SIG-M5 treated with dmso at 0.1 percent for 504 hours (cell line): ENCODE measurements at regions not wholly inside any gene's neighbourhood (a gene's known extent, or its start where the extent isn't known, plus 50 kb on each side); places are given as distances from the start of the nearest gene placed in this dataset.

ENCODE experiments used
- DNase-seq: peaks from one replicate; lab custom pipeline; 2025; ENCODE audit not compliant: unreplicated experiment; lab: John Stamatoyannopoulos, UW

- no peak for DNase-seq
Observed at GRCh38 chr7:54955296-54955695, 63.5 kb upstream of the EGFR start.

- no peak for DNase-seq
Observed at GRCh38 chr7:54955696-54956420, 63.0 kb upstream of the EGFR start.

GRCh38 chr7:54956865-54957264 lies 62.0 kb upstream of the EGFR start:
- no peak for DNase-seq

DNA sequence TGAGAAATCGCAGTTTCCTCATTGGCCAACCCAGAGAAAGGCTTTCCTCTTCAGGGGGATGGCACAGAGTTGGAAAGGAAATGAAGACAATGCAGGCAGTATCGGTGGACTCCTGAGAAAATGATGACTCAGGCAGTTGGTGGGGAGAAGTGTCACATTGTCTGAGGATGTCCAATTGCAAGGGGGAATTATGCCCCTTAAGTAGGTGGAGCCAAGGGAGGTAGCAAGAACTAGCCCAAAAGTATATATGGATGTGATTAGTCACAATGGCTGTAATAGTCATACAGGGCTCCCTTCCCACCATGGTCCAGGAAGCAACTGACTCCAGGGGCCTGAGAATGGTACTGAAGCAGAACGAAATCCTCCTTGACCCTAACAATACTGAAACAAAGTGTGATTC lies 58.3 kb upstream of the EGFR start:
- DNase-seq = no peak

DNA sequence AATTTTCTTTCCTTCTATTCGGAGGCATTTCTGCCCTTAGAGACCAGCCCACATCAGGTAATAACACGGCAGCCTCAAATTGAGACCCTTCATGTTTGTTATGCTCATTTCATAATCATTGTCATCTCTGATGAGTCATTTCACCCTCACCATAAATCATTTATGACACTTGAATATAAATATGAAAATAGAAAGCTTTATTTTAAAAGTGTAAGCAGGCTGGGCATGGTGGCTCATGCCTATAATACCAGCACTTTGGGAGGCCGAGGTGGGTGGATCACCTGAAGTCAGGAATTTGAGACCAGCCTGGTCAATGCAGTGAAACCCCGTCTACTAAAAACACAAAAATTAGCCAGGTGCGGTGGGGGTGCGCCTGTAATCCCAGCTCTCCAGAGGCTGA lies 57.4 kb upstream of the EGFR start:
- DNase-seq = no peak

- no peak for DNase-seq
Observed at GRCh38 chr7:54963155-54963554, 55.7 kb upstream of the EGFR start.

DNA sequence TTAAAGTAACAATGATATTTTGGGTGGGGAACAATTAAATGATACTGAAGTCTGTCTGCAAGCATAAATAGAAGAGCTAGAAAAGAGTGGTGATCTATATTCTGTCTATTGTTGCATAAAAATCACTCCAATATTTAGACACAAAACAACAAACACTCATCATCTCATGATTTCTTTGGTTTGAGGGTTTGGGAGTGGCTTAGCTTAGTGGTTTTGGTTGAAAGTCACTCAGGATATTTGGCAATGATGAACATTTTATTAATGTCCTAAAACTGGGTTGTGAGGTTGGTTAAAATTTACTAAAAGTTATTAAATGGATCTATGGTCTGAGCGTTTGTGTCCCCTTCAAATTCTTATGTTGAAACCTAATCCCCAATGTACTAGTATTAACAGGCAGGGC lies 54.7 kb upstream of the EGFR start:
- DNase-seq = no peak

DNA sequence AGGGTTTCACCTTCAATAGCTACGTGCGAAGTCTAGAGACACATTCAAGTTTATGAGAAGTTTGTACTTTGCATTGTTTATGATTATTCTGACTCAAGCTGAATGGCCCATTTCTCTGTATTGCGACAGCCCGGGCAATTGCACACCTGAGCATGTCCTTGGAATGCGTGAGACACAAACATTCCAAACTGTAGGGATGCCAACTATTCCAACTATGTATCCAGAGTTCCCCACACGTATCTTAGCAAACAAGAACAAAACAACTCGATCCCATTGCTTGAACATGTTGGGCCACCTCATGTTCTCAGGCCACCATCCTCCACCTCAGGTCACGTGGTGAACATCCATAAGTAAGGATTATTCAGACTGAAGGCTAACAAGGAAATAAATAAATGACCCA lies 51.4 kb upstream of the EGFR start:
- DNase-seq = no peak

DNA sequence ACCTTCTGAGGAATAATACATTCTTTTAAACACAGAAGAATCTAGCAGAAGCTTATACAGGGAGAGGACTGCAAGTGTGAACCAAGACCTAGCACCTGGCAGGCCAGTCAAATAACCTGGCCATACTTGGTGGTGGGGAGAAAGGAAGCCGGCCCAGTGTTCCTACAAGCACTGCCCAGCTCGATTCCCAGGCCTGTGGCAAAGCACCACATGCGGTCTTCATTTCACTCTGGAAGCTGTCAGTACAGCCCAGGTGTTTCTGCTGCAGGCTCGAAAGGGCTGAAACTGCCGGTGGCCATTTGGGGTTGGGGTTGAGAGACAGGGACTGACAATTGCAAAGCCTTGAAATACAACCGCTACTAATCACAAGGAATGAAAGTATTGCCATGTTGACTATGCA lies 50.8 kb upstream of the EGFR start:
- no peak for DNase-seq
